H9 (cell line): ENCODE measurements at regions not wholly inside any gene's neighbourhood (a gene's known extent, or its start where the extent isn't known, plus 50 kb on each side); places are given as distances from the start of the nearest gene placed in this dataset.

ENCODE experiments used
- DNase-seq: peaks from one replicate; pipeline ENCODE4 v3.0.0-alpha.2; 2017
- H2AFZ ChIP-seq: one replicate; pipeline ENCODE4 v1.6.1; 2013; ENCODE audit warnings: mild to moderate bottlenecking, low read length, control low read depth, moderate library complexity
- H2AK5ac ChIP-seq: 2 replicates; pipeline ENCODE4 v1.6.1; 2013; ENCODE audit warnings: low read length, control low read depth, mixed read lengths; ENCODE audit not compliant: insufficient read length
- H2BK120ac ChIP-seq: one replicate; pipeline ENCODE4 v1.6.1; 2013; ENCODE audit warnings: low read depth, mild to moderate bottlenecking, low read length, control low read depth, inconsistent platforms; ENCODE audit not compliant: poor library complexity, severe bottlenecking
- H2BK12ac ChIP-seq: 2 replicates; pipeline ENCODE4 v1.6.1; 2013; ENCODE audit warnings: low read length, control low read depth, mixed read lengths, low read depth; ENCODE audit not compliant: insufficient read length
- H2BK15ac ChIP-seq: 2 replicates; pipeline ENCODE4 v1.6.1; 2013; ENCODE audit warnings: low read depth, low read length, control low read depth
- H2BK20ac ChIP-seq: one replicate; pipeline ENCODE4 v1.6.1; 2013; ENCODE audit warnings: low read depth, mild to moderate bottlenecking, low read length, control low read depth, inconsistent platforms; ENCODE audit not compliant: poor library complexity, severe bottlenecking
- H2BK5ac ChIP-seq: 2 replicates; pipeline ENCODE4 v1.6.1; 2013; ENCODE audit warnings: low read length, control low read depth, mixed read lengths; ENCODE audit not compliant: insufficient read length
- H3K14ac ChIP-seq: 2 replicates; pipeline ENCODE4 v1.6.1; 2013; ENCODE audit warnings: low read length, control low read depth; ENCODE audit not compliant: insufficient read depth
- H3K18ac ChIP-seq: 2 replicates; pipeline ENCODE4 v1.6.1; 2013; ENCODE audit warnings: low read depth, mild to moderate bottlenecking, mixed read lengths, low read length, control low read depth; ENCODE audit not compliant: insufficient read length
- H3K23ac ChIP-seq: 2 replicates; pipeline ENCODE4 v1.6.1; 2013; ENCODE audit warnings: low read length, control low read depth, mixed read lengths, low read depth; ENCODE audit not compliant: insufficient read length
- H3K23me2 ChIP-seq: 2 replicates; pipeline ENCODE4 v1.6.1; 2013; ENCODE audit warnings: low read depth, mild to moderate bottlenecking, mixed read lengths, low read length, control low read depth; ENCODE audit not compliant: insufficient read length, poor library complexity, severe bottlenecking
- H3K27ac ChIP-seq: 2 replicates; pipeline ENCODE4 v1.5.1; 2013; ENCODE audit warnings: low read length, control low read depth, mixed read lengths, low read depth; ENCODE audit not compliant: insufficient read length
- H3K27me3 ChIP-seq: 2 replicates; pipeline ENCODE4 v1.6.1; 2013; ENCODE audit warnings: low read length, control low read depth, inconsistent platforms; ENCODE audit not compliant: insufficient read depth
- H3K4ac ChIP-seq: 2 replicates; pipeline ENCODE4 v1.6.1; 2013; ENCODE audit warnings: low read depth, mild to moderate bottlenecking, control low read depth, inconsistent platforms, low read length, moderate library complexity
- H3K4me1 ChIP-seq: 2 replicates; pipeline ENCODE4 v1.6.1; 2013; ENCODE audit warnings: low read length, control low read depth, inconsistent platforms; ENCODE audit not compliant: insufficient read depth
- H3K4me2 ChIP-seq: 2 replicates; pipeline ENCODE4 v1.6.1; 2013; ENCODE audit warnings: low read length, control low read depth, mixed read lengths; ENCODE audit not compliant: insufficient read length, insufficient read depth
- H3K56ac ChIP-seq: 2 replicates; pipeline ENCODE4 v1.6.1; 2013; ENCODE audit warnings: low read depth, mild to moderate bottlenecking, mixed read lengths, low read length, control low read depth; ENCODE audit not compliant: insufficient read length
- H3K79me1 ChIP-seq: 2 replicates; pipeline ENCODE4 v1.6.1; 2013; ENCODE audit warnings: low read depth, mild to moderate bottlenecking, moderate library complexity, low read length, control low read depth, inconsistent platforms; ENCODE audit not compliant: insufficient read depth, poor library complexity, severe bottlenecking
- H3K79me2 ChIP-seq: 2 replicates; pipeline ENCODE4 v1.6.1; 2013; ENCODE audit warnings: low read length, control low read depth, inconsistent platforms; ENCODE audit not compliant: insufficient read depth
- H3K9ac ChIP-seq: 2 replicates; pipeline ENCODE4 v1.6.1; 2013; ENCODE audit warnings: low read length, control low read depth, mixed read lengths; ENCODE audit not compliant: insufficient read length; ENCODE audit errors: extremely low read depth
- H3K9me3 ChIP-seq: one replicate; pipeline ENCODE4 v1.6.1; 2013; ENCODE audit warnings: low read depth, low read length, inconsistent platforms; ENCODE audit not compliant: control insufficient read depth
- H3T11ph ChIP-seq: one replicate; pipeline ENCODE4 v1.6.1; 2013; ENCODE audit warnings: mild to moderate bottlenecking, low read length, control low read depth, inconsistent platforms
- H4K20me1 ChIP-seq: one replicate; pipeline ENCODE4 v1.6.1; 2013; ENCODE audit not compliant: control insufficient read depth, insufficient read length, insufficient read depth
- H4K5ac ChIP-seq: 2 replicates; pipeline ENCODE4 v1.6.1; 2013; ENCODE audit warnings: low read depth, mild to moderate bottlenecking, mixed read lengths, low read length, control low read depth; ENCODE audit not compliant: insufficient read length
- H4K8ac ChIP-seq: replicated peaks from 2 replicates; pipeline ENCODE4 v1.6.1; 2013; ENCODE audit warnings: low read length, control low read depth, mixed read lengths, low read depth; ENCODE audit not compliant: insufficient read length
- H4K91ac ChIP-seq: 2 replicates; pipeline ENCODE4 v1.6.1; 2013; ENCODE audit warnings: low read depth, mild to moderate bottlenecking, moderate library complexity, mixed read lengths, low read length, control low read depth; ENCODE audit not compliant: insufficient read length
- H3K27ac Mint-ChIP-seq, 3 experiments: 2 replicates in 2 of 3; 3 replicates in 1 of 3; pipeline ENCODE4 v1.8.0; 2020 to 2021; ENCODE audit warnings: mixed read lengths in 3 of 3, mild to moderate bottlenecking in 1 of 3, moderate library complexity in 1 of 3
- H3K27me3 Mint-ChIP-seq: 2 replicates; pipeline ENCODE4 v1.8.0; 2021; ENCODE audit warnings: low read depth, mild to moderate bottlenecking, moderate library complexity, mixed read lengths
- H3K36me3 Mint-ChIP-seq, 3 experiments: 2 replicates in 2 of 3; 3 replicates in 1 of 3; pipeline ENCODE4 v1.8.0; 2020 to 2021; ENCODE audit warnings: low read depth in 3 of 3, mixed read lengths in 3 of 3; ENCODE audit not compliant: insufficient read depth in 1 of 3
- H3K4me1 Mint-ChIP-seq, 2 experiments: 2 replicates each; pipeline ENCODE4 v1.8.0; 2020; ENCODE audit warnings: mixed read lengths in 2 of 2
- H3K4me3 Mint-ChIP-seq, 2 experiments: 2 replicates in 1 of 2; 3 replicates in 1 of 2; pipeline ENCODE4 v1.8.0; 2020 to 2021; ENCODE audit warnings: mild to moderate bottlenecking in 2 of 2, mixed read lengths in 2 of 2, moderate library complexity in 1 of 2
- H3K9me3 Mint-ChIP-seq, 2 experiments: 2 replicates in 1 of 2; 3 replicates in 1 of 2; pipeline ENCODE4 v1.8.0; 2020; ENCODE audit warnings: mild to moderate bottlenecking in 2 of 2, mixed read lengths in 2 of 2, moderate library complexity in 1 of 2
- CTCF ChIP-seq: fragments of 200-600 bp; sonication (generic); conservative IDR thresholded peaks from 3 replicates; pipeline ENCODE4 v1.8.0; 2021; ENCODE audit warnings: antibody characterized with exemption, mild to moderate bottlenecking
- WGBS: extraction: QIAGEN DNeasy Blood & Tissue Kit; methylation state at CpG from one replicate; pipeline ENCODE4 v1.1.7; 2013; ENCODE audit warnings: missing lambda C conversion rate, low lambda C conversion rate, mixed read lengths; ENCODE audit not compliant: insufficient read length; ENCODE audit errors: extremely low coverage; 5-methylcytosine and 5-hydroxymethylcytosine counted together

- no peak overlapping the region for H3K4me3 Mint-ChIP-seq
- no peak overlapping the region for H2BK12ac ChIP-seq
- no peak overlapping the region for H4K91ac ChIP-seq
- H3K27me3 Mint-ChIP-seq = no peaks in the 10 kb centered on the region
- H2BK120ac ChIP-seq = no peak overlapping the region
- H2BK20ac ChIP-seq = no peak overlapping the region
- H2AK5ac ChIP-seq = no peak overlapping the region
- no peaks in the 10 kb centered on the region for H3K23me2 ChIP-seq
- H3K4me2 ChIP-seq = no peak overlapping the region
- H3K27me3 ChIP-seq = no peaks in the 10 kb centered on the region
- H3K23ac ChIP-seq = no peak overlapping the region
- no peak overlapping the region for H3K18ac ChIP-seq
- H3K4me1 Mint-ChIP-seq = peaks cover 4 to 5% of the 10 kb centered on the region in 2 experiments
- H2BK5ac ChIP-seq = no peak overlapping the region
- WGBS = no CpG with 5 or more reads among the region's 5 CpGs
- no peaks in the 10 kb centered on the region for H3K4me1 ChIP-seq
- no peaks in the 10 kb centered on the region for H4K20me1 ChIP-seq
- H3K4ac ChIP-seq = no peak overlapping the region
- no peak overlapping the region for H2AFZ ChIP-seq
- no peak overlapping the region for H3K27ac ChIP-seq
- H3K27ac Mint-ChIP-seq = no peak overlapping the region
- DNase-seq = no peak
- H3K9ac ChIP-seq = no peak overlapping the region
- no peaks in the 10 kb centered on the region for H3K9me3 Mint-ChIP-seq
- H3K14ac ChIP-seq = no peak overlapping the region
- H2BK15ac ChIP-seq = no peak overlapping the region
- H3K9me3 ChIP-seq = no peaks in the 10 kb centered on the region
- no peaks in the 10 kb centered on the region for H3K79me1 ChIP-seq
- H3K36me3 Mint-ChIP-seq = no peaks in the 10 kb centered on the region
- H3K56ac ChIP-seq = no peak overlapping the region
- no peak overlapping the region for H4K5ac ChIP-seq
- no peak overlapping the region for H4K8ac ChIP-seq
- no peak for TF ChIP-seq CTCF
- no peaks in the 10 kb centered on the region for H3K79me2 ChIP-seq
- H3T11ph ChIP-seq = no peak overlapping the region
Measured at GRCh38 chr3:28132941-28133340, 108.5 kb upstream of the CMC1 start.
